Kidney (tissue), 13 donors: ENCODE measurements at regions not wholly inside any gene's neighbourhood (a gene's known extent, or its start where the extent isn't known, plus 50 kb on each side); places are given as distances from the start of the nearest gene placed in this dataset.

Experiments
- DNase-seq, 5 donors: peaks; one replicate each; pipeline ENCODE4 v3.0.0-alpha.2; 2013 to 2020
- FAIRE-seq: peaks from 2 replicates; lab custom pipeline; 2012; peaks lifted over from hg19 to GRCh38; lab: Jason Lieb, UNC
- H3K27ac ChIP-seq, 2 donors: one replicate each; pipeline ENCODE4 v1.7.0; 2013; ENCODE audit warnings: low read depth in 2 of 2, low read length in 2 of 2, inconsistent platforms in 1 of 2
- H3K27me3 ChIP-seq: one replicate; pipeline ENCODE4 v1.7.1; 2013; ENCODE audit warnings: low read length, inconsistent platforms; ENCODE audit not compliant: control insufficient read depth, insufficient read depth
- H3K36me3 ChIP-seq, 3 donors: one replicate each; pipeline versions ENCODE4 v1.7.0 to v1.7.1; 2013; ENCODE audit warnings: low read length in 3 of 3, control low read depth in 1 of 3, inconsistent platforms in 1 of 3; ENCODE audit not compliant: insufficient read depth in 3 of 3, control insufficient read depth in 2 of 3
- H3K4me1 ChIP-seq, 3 donors: one replicate each; pipeline versions ENCODE4 v1.7.0 to v1.7.1; 2013; ENCODE audit warnings: low read length in 3 of 3, inconsistent platforms in 1 of 3, low read depth in 1 of 3; ENCODE audit not compliant: control insufficient read depth in 2 of 3, insufficient read depth in 2 of 3
- H3K4me3 ChIP-seq, 3 donors: one replicate each; pipeline versions ENCODE4 v1.7.0 to v1.8.1; 2013; ENCODE audit warnings: low read length in 3 of 3, control low read depth in 1 of 3, inconsistent platforms in 1 of 3
- H3K9ac ChIP-seq, 3 donors: one replicate each; pipeline versions ENCODE4 v1.7.0 to v1.7.1; 2013; ENCODE audit warnings: low read length in 3 of 3, control low read depth in 1 of 3, inconsistent platforms in 1 of 3
- H3K9me3 ChIP-seq, 3 donors: one replicate each; pipeline versions ENCODE4 v1.7.0 to v1.7.1; 2013; ENCODE audit warnings: low read length in 3 of 3, control low read depth in 1 of 3, inconsistent platforms in 1 of 3; ENCODE audit not compliant: control insufficient read depth in 2 of 3, insufficient read depth in 1 of 3
- CTCF ChIP-seq: IDR thresholded peaks from 3 replicates; pipeline ENCODE4 v1.5.1; 2012; ENCODE audit warnings: mild to moderate bottlenecking, moderate library complexity, borderline replicate concordance; ENCODE audit not compliant: insufficient read depth; ENCODE audit errors: extremely low read depth
- intact Hi-C: fragments of 100-400 bp; cut with DNase I; formaldehyde crosslinking; loops from one replicate; pipeline ENCODE4 v1.11.1; 2022
- donor health status: control.
- donor health status: control.
- donor health status: control.
- donor health status: control.
- donor health status: control.
- donor health status: DM: yes; HTN: yes; CAD: no.
- donor health status: Normal renal cell carcinoma (clear cell type).

GRCh38 chr11:112748713-112749543 is 212.3 kb upstream of the NCAM1 start:
- H3K4me3 ChIP-seq: no peak overlapping the region
- H3K9me3 ChIP-seq: no peaks in the 10 kb centered on the region
- no peaks in the 10 kb centered on the region for H3K27me3 ChIP-seq
- TF ChIP-seq CTCF: no peak
- FAIRE-seq (no peak), DNase-seq (peak; percentile 83 to 92 (median 88))
- no peak overlapping the region for H3K27ac ChIP-seq
- peaks cover 0 to 3% (median 0%) of the 10 kb centered on the region in 3 donors for H3K4me1 ChIP-seq
- no peaks in the 10 kb centered on the region for H3K36me3 ChIP-seq
- intact Hi-C loops: no loop called here
- no peak overlapping the region for H3K9ac ChIP-seq

GRCh38 chr11:112751329-112751728 is 209.9 kb upstream of the NCAM1 start:
- no peaks in the 10 kb centered on the region for H3K36me3 ChIP-seq
- intact Hi-C loops: no loop called here
- H3K27ac ChIP-seq: no peak overlapping the region
- DNase-seq: peak in 1 of 5 donors; percentile 25
- no peak for FAIRE-seq
- no peaks in the 10 kb centered on the region for H3K27me3 ChIP-seq
- no peak overlapping the region for H3K9ac ChIP-seq
- no peaks in the 10 kb centered on the region for H3K9me3 ChIP-seq
- H3K4me3 ChIP-seq: no peak overlapping the region
- peaks cover 0 to 3% (median 0%) of the 10 kb centered on the region in 3 donors for H3K4me1 ChIP-seq
- no peak for TF ChIP-seq CTCF

GRCh38 chr11:112751772-112752171 is 209.4 kb upstream of the NCAM1 start:
- FAIRE-seq (no peak), DNase-seq (no peak)
- Histone ChIP-seq H3K9me3 (no peaks in the 10 kb centered on the region), H3K27ac (no peak overlapping the region), H3K9ac (no peak overlapping the region), H3K36me3 (no peaks in the 10 kb centered on the region), H3K27me3 (no peaks in the 10 kb centered on the region), H3K4me3 (no peak overlapping the region), H3K4me1 (peaks cover 0 to 3% (median 0%) of the 10 kb centered on the region in 3 donors)
- intact Hi-C loops: no loop called here
- TF ChIP-seq CTCF: no peak
